ENCODE measurements at regions not wholly inside any gene's neighbourhood (a gene's known extent, or its start where the extent isn't known, plus 50 kb on each side); places are given as distances from the start of the nearest gene placed in this dataset.

DNA sequence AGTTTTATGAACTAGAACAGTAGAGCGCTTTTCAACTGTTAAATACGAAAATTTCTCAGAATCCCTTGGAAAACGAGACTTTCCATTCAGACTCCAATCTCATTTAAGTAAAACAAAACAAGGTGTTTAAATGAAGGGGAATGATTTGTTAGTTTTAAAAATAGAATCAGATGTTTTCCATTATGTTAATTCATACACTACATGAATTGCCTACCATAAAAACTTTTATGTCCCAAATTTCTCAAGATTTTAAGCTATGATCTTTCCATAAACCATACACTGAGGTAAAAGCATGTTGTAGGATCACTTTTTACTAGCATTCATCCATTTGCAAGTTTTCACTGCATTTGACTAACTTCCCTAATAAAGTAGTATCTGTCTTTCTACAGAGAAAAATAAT, 180.3 kb upstream of the ZP4 start:
- no peak for DNase-seq
- TF ChIP-seq, protein P1, sequence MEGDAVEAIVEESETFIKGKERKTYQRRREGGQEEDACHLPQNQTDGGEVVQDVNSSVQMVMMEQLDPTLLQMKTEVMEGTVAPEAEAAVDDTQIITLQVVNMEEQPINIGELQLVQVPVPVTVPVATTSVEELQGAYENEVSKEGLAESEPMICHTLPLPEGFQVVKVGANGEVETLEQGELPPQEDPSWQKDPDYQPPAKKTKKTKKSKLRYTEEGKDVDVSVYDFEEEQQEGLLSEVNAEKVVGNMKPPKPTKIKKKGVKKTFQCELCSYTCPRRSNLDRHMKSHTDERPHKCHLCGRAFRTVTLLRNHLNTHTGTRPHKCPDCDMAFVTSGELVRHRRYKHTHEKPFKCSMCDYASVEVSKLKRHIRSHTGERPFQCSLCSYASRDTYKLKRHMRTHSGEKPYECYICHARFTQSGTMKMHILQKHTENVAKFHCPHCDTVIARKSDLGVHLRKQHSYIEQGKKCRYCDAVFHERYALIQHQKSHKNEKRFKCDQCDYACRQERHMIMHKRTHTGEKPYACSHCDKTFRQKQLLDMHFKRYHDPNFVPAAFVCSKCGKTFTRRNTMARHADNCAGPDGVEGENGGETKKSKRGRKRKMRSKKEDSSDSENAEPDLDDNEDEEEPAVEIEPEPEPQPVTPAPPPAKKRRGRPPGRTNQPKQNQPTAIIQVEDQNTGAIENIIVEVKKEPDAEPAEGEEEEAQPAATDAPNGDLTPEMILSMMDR (conservative IDR thresholded peaks at IDR 0.05): no peak
- no peak overlapping the region for H4K91ac ChIP-seq (ENCODE audit: insufficient read length, low read depth, low read length)
- no peak overlapping the region for H4K5ac ChIP-seq (ENCODE audit: insufficient read length, low read depth, low read length)
- no peaks in the 10 kb centered on the region for H3K4me1 ChIP-seq (ENCODE audit: insufficient read depth, low read length)
- H3T11ph ChIP-seq (ENCODE audit: low read length): no peak overlapping the region
- no peak overlapping the region for H3K9ac ChIP-seq (ENCODE audit: extremely low read depth, insufficient read length, low read length)
- H4K8ac ChIP-seq (replicated peaks; ENCODE audit: insufficient read length, low read depth, low read length): no peak overlapping the region
- H2BK20ac ChIP-seq (ENCODE audit: low read depth, low read length, poor library complexity, severe bottlenecking): no peak overlapping the region
- no peak overlapping the region for H3K4ac ChIP-seq (ENCODE audit: low read depth, low read length)
- no peak overlapping the region for H3K27ac ChIP-seq (ENCODE audit: insufficient read length, low read depth, low read length)
- Mint-ChIP-seq H3K4me3 (no peak overlapping the region), H3K27me3 (ENCODE audit: low read depth) (no peaks in the 10 kb centered on the region), H3K4me1 (peaks cover 6 to 7% of the 10 kb centered on the region in 2 experiments; a peak in 3 of 4 replicates), H3K36me3 (ENCODE audit: insufficient read depth in 1 of 3, low read depth in 3 of 3) (peaks cover 2 to 9% (median 3%) of the 10 kb centered on the region in 3 experiments; a peak in 4 of 7 replicates), H3K27ac (no peak overlapping the region), H3K9me3 (peaks cover 0 to 8% of the 10 kb centered on the region in 2 experiments; a peak in 3 of 5 replicates)
- no peaks in the 10 kb centered on the region for H3K79me1 ChIP-seq (ENCODE audit: insufficient read depth, low read depth, low read length, poor library complexity, severe bottlenecking)
- no peaks in the 10 kb centered on the region for H3K23me2 ChIP-seq (ENCODE audit: insufficient read length, low read depth, low read length, poor library complexity, severe bottlenecking)
- H2BK12ac ChIP-seq (ENCODE audit: insufficient read length, low read depth, low read length): no peak overlapping the region
- H2AFZ ChIP-seq (ENCODE audit: low read length): no peak overlapping the region
- no peaks in the 10 kb centered on the region for H3K9me3 ChIP-seq (ENCODE audit: control insufficient read depth, low read depth, low read length)
- H2BK15ac ChIP-seq (ENCODE audit: low read depth, low read length): no peak overlapping the region
- H3K14ac ChIP-seq (ENCODE audit: insufficient read depth, low read length): no peak overlapping the region
- no peaks in the 10 kb centered on the region for H3K27me3 ChIP-seq (ENCODE audit: insufficient read depth, low read length)
- H2AK5ac ChIP-seq (ENCODE audit: insufficient read length, low read length): no peak overlapping the region
- H2BK120ac ChIP-seq (ENCODE audit: low read depth, low read length, poor library complexity, severe bottlenecking): no peak overlapping the region
- H3K4me2 ChIP-seq (ENCODE audit: insufficient read depth, insufficient read length, low read length): no peak overlapping the region
- no peaks in the 10 kb centered on the region for H4K20me1 ChIP-seq (ENCODE audit: control insufficient read depth, insufficient read depth, insufficient read length)
- no CpG with 5 or more reads among the region's 3 CpGs for WGBS (ENCODE audit: extremely low coverage, insufficient read length, low lambda C conversion rate)
- H3K18ac ChIP-seq (ENCODE audit: insufficient read length, low read depth, low read length): no peak overlapping the region
- H3K79me2 ChIP-seq (ENCODE audit: insufficient read depth, low read length): no peaks in the 10 kb centered on the region
- H3K56ac ChIP-seq (ENCODE audit: insufficient read length, low read depth, low read length): no peak overlapping the region
- no peak overlapping the region for H3K23ac ChIP-seq (ENCODE audit: insufficient read length, low read depth, low read length)
- H2BK5ac ChIP-seq (ENCODE audit: insufficient read length, low read length): no peak overlapping the region
